AML-193 (cell line): ENCODE measurements at regions not wholly inside any gene's neighbourhood (a gene's known extent, or its start where the extent isn't known, plus 50 kb on each side); places are given as distances from the start of the nearest gene placed in this dataset.

ENCODE experiments used
- DNase-seq, 2 experiments: peaks; one replicate each; lab custom pipeline; 2025; lab: John Stamatoyannopoulos, UW

- peak in 1 of 2 experiments; percentile 0 for DNase-seq
These were observed 67.7 kb upstream of the FAM9A start for GRCh38 chrX:8868906-8869305.

GRCh38 chrX:8868070-8868773 lies 67.0 kb upstream of the FAM9A start:
- no peak for DNase-seq

GRCh38 chrX:8867406-8867805 lies 66.2 kb upstream of the FAM9A start:
- no peak for DNase-seq

GRCh38 chrX:8864161-8864560 lies 63.0 kb upstream of the FAM9A start:
- DNase-seq = no peak

GRCh38 chrX:8861908-8862307 lies 60.7 kb upstream of the FAM9A start:
- no peak for DNase-seq

- DNase-seq = no peak
These were observed 50.2 kb upstream of the FAM9A start for GRCh38 chrX:8851231-8851886.
